K562 (cell line): ENCODE measurements at regions not wholly inside any gene's neighbourhood (a gene's known extent, or its start where the extent isn't known, plus 50 kb on each side); places are given as distances from the start of the nearest gene placed in this dataset.

Source experiments
- ATAC-seq: fragments of 200-7000 bp; cut with Tn5 transposase; 3 replicates; pipeline ENCODE4 v1.9.1; 2020; ENCODE audit warnings: moderate library complexity
- BruUV-seq: library from RNA; stranded (reverse); fragments of 400-500 nt; replicated peaks from 2 replicates; lab custom pipeline; 2021; lab: Mats Ljungman, UMichigan
- CTCF ChIA-PET: fragments of 300-600 bp; formaldehyde crosslinking; extraction: SDS; loops from one replicate; lab custom pipeline; 2021; ENCODE audit warnings: low intra/inter-chr PET ratio; lab: Yijun Ruan, JAX
- POLR2A ChIA-PET: fragments of 300-600, 350-650 bp; sonication (Branson Sonifier 250); formaldehyde crosslinking; extraction: SDS; loops from one replicate; lab custom pipeline; 2021; ENCODE audit warnings: antibody characterized with exemption, inconsistent platforms; lab: Yijun Ruan, JAX
- DNase-seq, 4 experiments: peaks; one replicate each; pipeline versions ENCODE4 v3.0.0 to v3.0.0-alpha.2; 2011 to 2018; ENCODE audit warnings: low spot score in 3 of 4, mixed read lengths in 3 of 4; ENCODE audit errors: extremely low read depth in 1 of 4
- FAIRE-seq: peaks from 2 replicates; lab custom pipeline; 2011; peaks lifted over from hg19 to GRCh38; lab: Jason Lieb, UNC
- H2AFZ ChIP-seq: 2 replicates; pipeline ENCODE4 v1.6.0; 2011; ENCODE audit warnings: low read depth, low read length, control low read depth, inconsistent platforms
- H3K27ac ChIP-seq: fragments of 200-600 bp; 3 replicates; pipeline ENCODE4 v1.8.0; 2011; ENCODE audit warnings: low read depth, mild to moderate bottlenecking, control low read depth, inconsistent platforms, low read length, moderate library complexity, mixed read lengths; ENCODE audit errors: extremely low read depth
- H3K27me3 ChIP-seq, 2 experiments: fragments of 300-600 bp in 1 of 2; 2 replicates in 1 of 2; 3 replicates in 1 of 2; pipeline versions ENCODE4 v1.6.0 to v1.8.0; 2011; ENCODE audit warnings: inconsistent platforms in 2 of 2, low read length in 2 of 2, mild to moderate bottlenecking in 1 of 2, mixed read lengths in 1 of 2, moderate library complexity in 1 of 2; ENCODE audit not compliant: control insufficient read depth in 2 of 2, insufficient read depth in 2 of 2
- H3K36me3 ChIP-seq: fragments of 300-600 bp; 3 replicates; pipeline ENCODE4 v1.8.0; 2011; ENCODE audit warnings: mild to moderate bottlenecking, low read length, inconsistent platforms; ENCODE audit not compliant: control insufficient read depth, insufficient read depth
- H3K4me1 ChIP-seq, 2 experiments: fragments of 200-600 bp in 1 of 2; replicated peaks in 1 of 2; 2 replicates in 1 of 2; 3 replicates in 1 of 2; pipeline versions ENCODE4 v1.5.1 to v1.8.0; 2011; ENCODE audit warnings: inconsistent platforms in 2 of 2, low read length in 2 of 2, mild to moderate bottlenecking in 1 of 2, mixed read lengths in 1 of 2, moderate library complexity in 1 of 2; ENCODE audit not compliant: control insufficient read depth in 2 of 2, insufficient read depth in 2 of 2
- H3K4me2 ChIP-seq: 2 replicates; pipeline ENCODE4 v1.6.1; 2011; ENCODE audit warnings: low read length, control low read depth, inconsistent platforms, mixed read lengths; ENCODE audit not compliant: insufficient read depth
- H3K4me3 ChIP-seq: fragments of 200-600 bp; sonication (generic), shearing (Covaris generic); 2 replicates; pipeline ENCODE4 v1.5.1; 2016; ENCODE audit warnings: control low read depth, inconsistent platforms
- H3K79me2 ChIP-seq: fragments of 200-600 bp; 3 replicates; pipeline ENCODE4 v1.8.0; 2011; ENCODE audit warnings: low read length, inconsistent platforms; ENCODE audit not compliant: control insufficient read depth, insufficient read depth
- H3K9ac ChIP-seq, 2 experiments: 2 replicates each; pipeline versions ENCODE4 v1.6.0 to v1.6.1; 2011; ENCODE audit warnings: low read depth in 2 of 2, low read length in 2 of 2, control low read depth in 1 of 2, inconsistent platforms in 1 of 2, mild to moderate bottlenecking in 1 of 2, mixed read lengths in 1 of 2; ENCODE audit not compliant: insufficient read depth in 1 of 2
- H3K9me1 ChIP-seq: one replicate; pipeline ENCODE4 v1.6.0; 2011; ENCODE audit warnings: inconsistent platforms, mild to moderate bottlenecking, low read length, moderate library complexity; ENCODE audit not compliant: control insufficient read depth, insufficient read depth
- H3K9me3 ChIP-seq: replicated peaks from 2 replicates; pipeline ENCODE4 v1.5.1; 2011; ENCODE audit warnings: low read depth, low read length, inconsistent platforms; ENCODE audit not compliant: control insufficient read depth, insufficient read depth
- H4K20me1 ChIP-seq: replicated peaks from 2 replicates; pipeline ENCODE4 v1.6.1; 2011; ENCODE audit warnings: low read length, inconsistent platforms, mixed read lengths; ENCODE audit not compliant: control insufficient read depth, insufficient read depth
- EGR1 ChIP-seq: fragments of 450-650 bp; conservative IDR thresholded peaks from 2 replicates; pipeline ENCODE4 v1.6.1; 2017; ENCODE audit warnings: mild to moderate bottlenecking
- FOXP4 ChIP-seq: sonication (generic); formaldehyde crosslinking; IDR thresholded peaks from 2 replicates; pipeline ENCODE4 v1.8.0; 2022; ENCODE audit warnings: mild to moderate bottlenecking, missing genetic modification reagents, borderline replicate concordance
- MYBL2 ChIP-seq, 2 experiments: fragments of 450-650 bp in 1 of 2; sonication (generic) in 1 of 2; formaldehyde crosslinking in 1 of 2; IDR thresholded peaks; 2 replicates each; pipeline versions ENCODE4 v1.6.1 to v1.8.1; 2017 to 2022; ENCODE audit warnings: borderline replicate concordance in 1 of 2, inconsistent platforms in 1 of 2, low read depth in 1 of 2, mild to moderate bottlenecking in 1 of 2, missing genetic modification reagents in 1 of 2, moderate library complexity in 1 of 2
- NFE2 ChIP-seq: IDR thresholded peaks from 2 replicates; pipeline ENCODE4 v1.6.1; 2014; ENCODE audit warnings: antibody characterized with exemption, low read depth
- POLR3A ChIP-seq: IDR thresholded peaks from 2 replicates; pipeline ENCODE4 v1.6.1; 2011; ENCODE audit warnings: borderline replicate concordance, mild to moderate bottlenecking, moderate library complexity; ENCODE audit not compliant: insufficient read length, insufficient read depth; ENCODE audit errors: extremely low read depth
- SFPQ ChIP-seq: fragments of 200-400 bp; formaldehyde crosslinking; IDR thresholded peaks from 2 replicates; pipeline ENCODE4 v1.6.1; 2017; ENCODE audit warnings: mild to moderate bottlenecking, low read depth, low read length, moderate library complexity
- TBP ChIP-seq: optimal IDR thresholded peaks from 2 replicates; pipeline ENCODE3; 2011; ENCODE audit warnings: low read depth, low read length, improper control_type of control experiment
- TSC22D4 ChIP-seq: fragments of 450-650 bp; IDR thresholded peaks from 2 replicates; pipeline ENCODE4 v1.6.1; 2016; ENCODE audit warnings: missing genetic modification characterization, missing biosample characterization, control low read depth
- XRCC4 ChIP-seq: IDR thresholded peaks from one replicate; pipeline ENCODE4 v1.6.1; 2011; ENCODE audit not compliant: insufficient read depth, insufficient read length; ENCODE audit errors: extremely low read depth
- ZC3H8 ChIP-seq: fragments of 450-650 bp; IDR thresholded peaks from 2 replicates; pipeline ENCODE4 v1.6.1; 2017
- ZNF282 ChIP-seq: sonication (generic); formaldehyde crosslinking; IDR thresholded peaks from 2 replicates; pipeline ENCODE4 v1.8.1; 2023; ENCODE audit warnings: missing genetic modification reagents
- ZNF79 ChIP-seq: fragments of 250-450 bp; sonication (Bioruptor Pico); IDR thresholded peaks from 2 replicates; pipeline ENCODE4 v1.4.0; 2020; ENCODE audit warnings: low read depth, mild to moderate bottlenecking, moderate library complexity
- WGBS: fragments of 100-300 bp; shearing (Covaris generic); methylation state at CpG from one replicate; pipeline ENCODE4 v1.1.6; 2016; ENCODE audit warnings: low coverage, mixed read lengths; ENCODE audit not compliant: insufficient coverage; ENCODE audit errors: missing lambda C conversion rate; 5-methylcytosine and 5-hydroxymethylcytosine counted together
- in situ Hi-C: fragments of 300-500 bp; cut with MboI; formaldehyde crosslinking; loops from 4 replicates; pipeline ENCODE4 v1.15.0; 2018; ENCODE audit warnings: inconsistent platforms, mixed read lengths
- intact Hi-C: fragments of 100-400 bp; cut with micrococcal nuclease; formaldehyde crosslinking; loops from 2 replicates; pipeline ENCODE4 v1.14.2; 2022

GRCh38 chr5:10057356-10057755, 192.3 kb downstream of the ATPSCKMT start:
- no peak for DNase-seq
- H3K79me2 ChIP-seq, result no peaks in the 10 kb centered on the region
- H3K9me1 ChIP-seq, result no peaks in the 10 kb centered on the region
- CTCF ChIA-PET, result no interaction called here
- in situ Hi-C loops (no loop called here), intact Hi-C loops (no loop called here)
- no peak overlapping the region for H2AFZ ChIP-seq
- H3K27me3 ChIP-seq, result peaks cover 6 to 8% of the 10 kb centered on the region in 2 experiments; a peak in 3 of 5 replicates
- H3K27ac ChIP-seq, result no peak overlapping the region
- BruUV-seq, result no TSS peak
- POLR2A ChIA-PET, result no interaction called here
- H4K20me1 ChIP-seq, result no peaks in the 10 kb centered on the region
- under 1% methylated on average over 7 of the region's 7 CpGs for WGBS
- no peak overlapping the region for H3K9ac ChIP-seq
- TF ChIP-seq NFE2, result no peak
- no peak for TF ChIP-seq XRCC4
- no peak for TF ChIP-seq ZC3H8
- no peak for TF ChIP-seq ZNF79
- no peak for TF ChIP-seq TSC22D4 (tag)
- no peak for TF ChIP-seq ZNF282
- TF ChIP-seq MYBL2 (IDR thresholded peaks at IDR 0.05; ENCODE audit: low read depth), result no peak
- no peak for TF ChIP-seq MYBL2 (CRISPR knock-in tag; IDR thresholded peaks at IDR 0.05; ENCODE audit: borderline replicate concordance)
- no peaks in the 10 kb centered on the region for H3K4me1 ChIP-seq
- no peak for FAIRE-seq
- no peaks in the 10 kb centered on the region for H3K9me3 ChIP-seq
- ATAC-seq, result no peak
- H3K4me3 ChIP-seq, result no peak overlapping the region
- H3K36me3 ChIP-seq, result no peaks in the 10 kb centered on the region
- no peak overlapping the region for H3K4me2 ChIP-seq

GRCh38 chr5:10056228-10056760, 193.4 kb downstream of the ATPSCKMT start:
- BruUV-seq, result no TSS peak
- no peaks in the 10 kb centered on the region for H3K9me1 ChIP-seq
- H2AFZ ChIP-seq, result no peak overlapping the region
- ATAC-seq (no peak), DNase-seq (no peak), FAIRE-seq (no peak)
- H4K20me1 ChIP-seq, result no peaks in the 10 kb centered on the region
- no peak overlapping the region for H3K4me2 ChIP-seq
- no peak overlapping the region for H3K9ac ChIP-seq
- peaks cover 6 to 8% of the 10 kb centered on the region in 2 experiments; a peak in 3 of 5 replicates for H3K27me3 ChIP-seq
- intact Hi-C loops (no loop called here), in situ Hi-C loops (no loop called here)
- H3K9me3 ChIP-seq, result no peaks in the 10 kb centered on the region
- 1% methylated on average over 7 of the region's 7 CpGs for WGBS
- H3K79me2 ChIP-seq, result no peaks in the 10 kb centered on the region
- CTCF ChIA-PET, result no interaction called here
- no peaks in the 10 kb centered on the region for H3K36me3 ChIP-seq
- no peak overlapping the region for H3K4me3 ChIP-seq
- H3K4me1 ChIP-seq, result no peaks in the 10 kb centered on the region
- POLR2A ChIA-PET, result interaction anchor here (0.6 kb wide), 2 partner anchors 8 to 330 kb away, joined by 3 read pairs; no protein-coding TSS in a partner anchor
- no peak overlapping the region for H3K27ac ChIP-seq
- no peak for TF ChIP-seq POLR3A
- TF ChIP-seq TBP, result no peak
- no peak for TF ChIP-seq EGR1
- no peak for TF ChIP-seq SFPQ
- TF ChIP-seq FOXP4 (CRISPR knock-in tag), result no peak
